ENCODE measurements at regions not wholly inside any gene's neighbourhood (a gene's known extent, or its start where the extent isn't known, plus 50 kb on each side); places are given as distances from the start of the nearest gene placed in this dataset.

GRCh38 chr18:70758780-70759179 is 469.9 kb downstream of the SOCS6 start:
- TF ChIP-seq CTCF (IDR thresholded peaks at IDR 0.05) (no peak), POLR2A (IDR thresholded peaks at IDR 0.05) (no peak)

All from uterus (tissue), 2 donors.